Hepatocyte (in vitro differentiated cells): ENCODE measurements at regions not wholly inside any gene's neighbourhood (a gene's known extent, or its start where the extent isn't known, plus 50 kb on each side); places are given as distances from the start of the nearest gene placed in this dataset.

Experiments
- CTCF ChIP-seq: fragments of 200-600 bp; sonication (generic); IDR thresholded peaks from 2 replicates; pipeline ENCODE4 v1.5.1; 2016; ENCODE audit warnings: antibody characterized with exemption, mild to moderate bottlenecking; ENCODE audit not compliant: poor library complexity
- EZH2 ChIP-seq: fragments of 200-600 bp; sonication (generic); IDR thresholded peaks from 2 replicates; pipeline ENCODE4 v1.6.1; 2016; ENCODE audit warnings: antibody characterized with exemption, mild to moderate bottlenecking, borderline replicate concordance
- EZH2phosphoT487 ChIP-seq: fragments of 200-600 bp; sonication (generic); IDR thresholded peaks from one replicate; pipeline ENCODE4 v1.6.1; 2018; ENCODE audit warnings: antibody characterized with exemption, mild to moderate bottlenecking, low read depth, moderate library complexity; ENCODE audit not compliant: unreplicated experiment, severe bottlenecking

- TF ChIP-seq CTCF (no peak), EZH2 (no peak), EZH2phosphoT487 (no peak)
These were observed 677.0 kb downstream of the STK39 start for GRCh38 chr2:167570370-167570769.
